GM19240 (cell line): ENCODE measurements at regions not wholly inside any gene's neighbourhood (a gene's known extent, or its start where the extent isn't known, plus 50 kb on each side); places are given as distances from the start of the nearest gene placed in this dataset.

Experiments
- DNase-seq: peaks from one replicate; pipeline ENCODE4 v3.0.0; 2011; ENCODE audit warnings: low spot score; ENCODE audit not compliant: insufficient read length

DNA sequence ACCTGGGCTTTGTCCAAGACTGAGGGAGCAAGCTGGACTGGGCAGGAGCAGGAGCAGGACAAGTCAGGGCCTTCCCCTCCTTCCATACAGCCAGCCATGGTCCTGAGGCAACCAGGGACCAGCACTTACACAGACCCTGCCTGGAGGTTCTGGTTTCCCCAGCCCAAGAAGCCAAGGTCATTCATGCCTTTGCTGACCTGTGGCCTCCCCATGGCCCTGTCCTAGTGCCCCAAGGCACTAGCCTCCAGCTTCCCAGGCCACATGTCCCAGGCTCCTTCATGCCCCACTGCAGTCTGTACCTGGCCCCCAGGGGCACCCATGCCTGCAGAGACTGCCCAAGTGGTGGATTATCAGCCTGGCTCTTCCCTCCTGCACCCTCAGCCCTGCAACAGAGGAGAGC, 243.9 kb downstream of the TOMM20 start:
- no peak for DNase-seq

DNA sequence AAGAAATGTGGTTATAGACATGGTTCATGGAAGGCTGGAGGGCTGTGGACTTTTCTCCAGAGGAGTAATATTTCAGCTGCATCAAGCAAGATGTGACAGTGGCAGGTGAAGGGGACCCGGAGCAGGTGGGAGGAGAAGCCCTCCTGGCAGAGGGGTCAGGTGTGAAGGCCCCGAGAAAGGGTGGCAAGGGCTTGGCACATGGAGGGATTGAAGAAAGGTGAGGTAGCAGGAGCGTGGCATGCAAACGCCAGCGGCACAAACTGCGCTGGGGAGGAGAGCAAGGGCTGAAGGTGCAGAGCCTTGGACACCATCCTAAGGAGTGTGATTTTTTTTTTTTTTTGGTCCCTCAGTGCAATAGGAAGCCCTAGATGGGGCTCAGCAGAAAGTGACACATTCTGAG, 244.6 kb downstream of the TOMM20 start:
- no peak for DNase-seq

DNA sequence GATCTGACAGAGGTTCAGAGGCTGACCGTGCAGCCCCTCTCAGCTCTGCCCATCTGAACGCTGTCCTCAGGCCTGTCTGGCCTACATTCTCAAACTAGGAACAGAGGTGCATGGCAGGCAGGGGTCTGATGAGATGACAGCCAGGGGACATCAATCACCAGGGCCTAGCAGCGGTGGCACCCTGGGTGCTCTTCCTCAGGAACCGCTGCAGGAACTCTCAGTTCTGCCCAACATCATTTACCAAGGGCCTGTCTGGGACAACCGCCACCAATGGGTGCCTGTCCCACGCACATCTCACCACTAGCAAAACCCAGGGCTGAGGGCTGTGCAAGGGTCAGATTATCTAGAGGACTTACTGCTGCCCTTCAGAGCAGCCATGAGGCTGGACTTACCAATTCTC, 245.7 kb downstream of the TOMM20 start:
- DNase-seq: no peak

DNA sequence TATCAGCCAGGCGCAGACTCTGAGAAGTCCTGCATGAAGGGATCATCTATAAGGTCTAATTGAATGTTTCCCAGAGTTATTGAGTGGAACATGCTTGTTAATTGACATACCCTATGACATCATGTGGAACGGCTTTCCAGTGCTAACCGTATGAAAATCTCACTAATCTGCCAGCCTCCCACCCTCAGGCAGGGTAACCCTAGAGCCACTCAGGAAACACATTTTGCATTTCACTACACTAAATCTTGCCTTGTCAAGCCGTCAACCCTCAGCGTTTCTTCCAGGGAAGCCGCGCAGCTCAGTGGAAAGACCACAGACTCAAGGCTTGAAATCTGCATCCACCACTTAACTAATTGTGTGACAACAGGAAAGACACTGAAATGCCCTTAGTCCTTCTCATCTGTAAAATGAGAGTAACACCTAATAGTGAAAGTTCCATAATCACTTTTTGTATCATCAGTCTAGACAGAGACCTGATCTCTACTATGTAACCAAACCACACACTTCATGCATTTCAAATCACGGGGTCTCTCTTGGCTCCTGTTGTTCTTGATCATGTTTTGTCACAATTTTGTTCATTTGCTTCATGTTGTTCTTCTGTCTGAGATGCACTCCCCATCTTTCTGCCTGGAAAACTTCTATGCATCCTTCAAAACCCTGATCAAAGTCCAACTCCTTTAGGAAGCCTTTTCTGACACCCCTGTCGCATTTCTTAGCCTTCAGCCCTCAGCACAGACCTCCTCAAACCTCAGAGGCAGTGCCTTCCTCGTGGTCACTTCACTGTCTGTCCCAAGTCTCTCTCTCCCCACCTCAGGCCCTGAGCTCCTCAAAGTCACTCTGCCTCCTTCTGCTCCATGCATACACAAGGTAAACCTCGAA, 246.5 kb downstream of the TOMM20 start:
- DNase-seq: peak; percentile 36

DNA sequence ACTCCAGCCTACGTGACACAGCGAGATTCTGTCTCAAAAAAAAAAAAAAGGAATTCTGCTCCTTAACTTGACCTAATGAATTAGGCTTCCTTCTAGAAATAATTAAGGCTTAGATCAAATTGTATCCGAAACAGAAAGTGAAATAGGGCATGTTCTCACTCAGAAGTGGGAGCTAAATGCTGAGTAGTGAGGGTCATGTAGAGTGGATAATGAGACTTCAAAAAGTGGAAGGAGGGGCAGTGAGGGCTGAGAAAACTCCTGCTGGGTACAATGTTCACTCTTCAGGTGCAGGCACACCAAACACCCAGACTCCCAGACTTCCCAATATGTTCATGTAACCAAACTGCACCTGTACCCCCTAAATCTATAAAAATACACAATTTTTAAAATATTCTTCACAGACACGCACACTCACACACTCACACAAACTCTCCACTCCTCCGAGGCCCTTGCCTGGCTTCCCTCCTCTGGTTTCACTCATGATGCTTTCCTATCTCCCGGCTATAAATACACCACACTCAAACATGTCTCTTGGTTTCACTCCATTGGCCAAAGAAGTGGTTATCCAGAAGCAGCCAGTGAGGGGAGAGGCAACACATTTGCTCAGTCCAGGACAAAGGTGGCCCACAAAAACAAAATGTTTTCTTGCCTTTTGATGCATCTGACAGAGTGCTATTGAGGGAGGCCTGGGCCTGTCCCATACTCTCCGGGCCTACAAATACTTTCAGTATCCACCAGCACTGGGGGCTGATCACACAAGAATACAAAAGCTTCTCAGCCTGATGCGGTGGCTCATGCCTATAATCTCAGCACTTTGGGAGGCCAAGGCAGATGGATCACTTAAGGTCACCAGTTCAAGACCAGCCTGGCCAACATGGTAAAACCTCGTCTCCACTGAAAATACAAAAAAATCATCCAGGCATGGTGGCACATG, 249.2 kb downstream of the TOMM20 start:
- DNase-seq: no peak

DNA sequence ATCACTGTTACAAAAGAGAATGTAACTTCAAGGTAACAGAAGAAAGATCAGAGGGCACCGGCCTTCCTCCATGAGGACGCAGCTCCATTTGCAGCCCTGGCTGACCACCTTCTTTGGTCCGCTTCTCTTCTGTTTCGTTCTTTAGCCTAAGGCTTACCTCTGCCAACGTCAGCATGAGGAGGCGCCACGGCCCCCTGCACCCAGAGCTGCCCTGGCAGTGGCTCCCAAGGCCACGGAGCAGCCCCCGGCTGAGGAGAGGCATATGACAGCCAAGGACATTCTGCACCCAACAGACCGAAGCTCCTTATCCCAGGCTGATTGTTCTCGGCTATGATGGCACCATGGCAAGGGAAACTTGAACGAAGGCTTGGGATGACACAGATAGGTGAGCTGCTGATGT, 250.3 kb downstream of the TOMM20 start:
- no peak for DNase-seq

DNA sequence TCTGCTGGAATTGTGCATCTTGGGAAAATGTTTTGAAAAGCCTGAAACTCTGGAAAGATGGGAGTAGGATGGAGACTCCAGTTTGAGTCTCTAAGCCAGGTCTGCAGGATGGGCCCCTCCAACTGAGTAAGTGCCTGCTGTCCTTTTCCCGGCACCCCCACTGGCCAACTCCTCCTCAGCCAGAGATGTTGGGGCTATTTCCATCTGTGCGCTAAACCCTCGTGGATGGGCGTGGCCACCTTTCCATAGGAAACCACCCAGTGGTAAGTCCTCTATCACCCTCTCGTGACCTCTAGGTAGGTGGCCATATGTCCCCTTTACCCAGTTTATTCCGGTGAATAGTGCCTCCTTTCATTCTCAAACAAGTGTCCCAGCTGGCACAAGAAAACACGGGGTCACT, 250.9 kb downstream of the TOMM20 start:
- DNase-seq: no peak

DNA sequence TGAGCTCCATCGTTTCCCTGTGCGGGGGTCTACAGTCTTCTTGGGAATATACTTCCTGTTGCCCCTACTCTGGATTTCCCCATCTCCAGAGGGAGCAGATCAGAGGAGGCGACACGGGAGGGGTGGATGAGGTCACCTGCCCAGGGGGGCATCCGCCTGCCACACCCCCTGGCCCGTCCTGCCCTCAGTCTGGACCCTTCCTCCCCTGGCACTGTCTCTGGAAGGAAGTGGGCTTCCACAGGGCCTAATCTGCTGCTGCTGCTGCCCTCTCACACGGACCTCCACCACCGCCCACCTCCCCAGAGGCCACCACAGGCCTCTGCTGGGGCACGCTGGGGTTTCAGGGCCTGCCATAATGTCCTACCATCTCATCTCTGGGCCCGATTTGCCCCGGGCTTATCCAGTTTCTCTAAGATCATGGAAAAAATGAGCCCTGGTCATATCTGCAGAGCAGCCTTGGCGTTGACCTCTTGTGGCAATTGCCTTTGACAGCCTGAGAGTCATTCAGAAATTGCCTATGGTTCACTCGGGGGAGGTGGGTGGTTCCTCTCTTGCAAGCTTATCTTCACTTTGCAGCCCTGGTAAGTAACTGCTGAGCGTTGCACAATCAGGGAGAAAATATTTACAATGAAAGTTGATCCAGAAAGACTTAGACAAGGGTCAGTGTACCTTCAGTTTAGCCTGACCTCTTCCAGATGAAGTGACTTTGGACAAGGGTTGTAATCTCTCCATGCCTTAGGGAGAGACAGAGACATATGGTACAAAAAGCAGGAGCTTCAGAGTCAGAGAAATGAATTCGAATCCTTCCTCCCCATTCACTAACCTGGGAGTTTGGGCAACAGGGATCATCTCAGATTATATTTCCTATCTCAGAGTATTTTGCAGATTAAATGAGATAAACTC, 252.4 kb downstream of the TOMM20 start:
- DNase-seq: no peak

DNA sequence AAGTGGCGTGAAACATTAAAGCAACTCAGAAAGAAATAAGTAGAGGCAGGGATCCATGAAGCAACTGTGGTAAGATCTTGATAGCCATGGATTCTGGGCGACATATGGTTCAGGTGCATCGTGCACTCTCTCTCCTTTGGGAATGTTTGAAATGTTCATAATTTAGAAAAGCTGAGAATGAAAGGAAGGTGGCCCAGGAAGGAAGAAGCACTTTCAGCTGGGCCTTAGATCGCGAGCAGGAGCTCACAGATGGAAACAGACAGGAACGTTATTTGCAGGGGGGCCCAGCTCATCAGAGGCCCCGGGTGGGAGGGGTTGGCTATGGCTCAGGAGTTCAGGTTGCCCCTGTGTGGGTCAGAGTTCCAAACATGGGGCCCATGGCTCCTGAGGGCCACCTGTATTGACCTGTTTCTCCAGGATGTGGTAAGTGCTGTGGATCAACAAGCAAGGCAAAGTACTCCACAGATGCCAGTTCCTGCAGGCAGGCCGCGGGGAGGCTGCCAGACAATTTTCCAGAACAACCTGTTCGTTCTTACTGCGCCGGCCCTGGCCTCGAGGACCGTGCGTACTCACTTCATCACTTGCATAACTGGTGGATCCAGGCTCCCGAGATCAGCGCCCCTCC, 253.2 kb downstream of the TOMM20 start:
- DNase-seq: no peak

DNA sequence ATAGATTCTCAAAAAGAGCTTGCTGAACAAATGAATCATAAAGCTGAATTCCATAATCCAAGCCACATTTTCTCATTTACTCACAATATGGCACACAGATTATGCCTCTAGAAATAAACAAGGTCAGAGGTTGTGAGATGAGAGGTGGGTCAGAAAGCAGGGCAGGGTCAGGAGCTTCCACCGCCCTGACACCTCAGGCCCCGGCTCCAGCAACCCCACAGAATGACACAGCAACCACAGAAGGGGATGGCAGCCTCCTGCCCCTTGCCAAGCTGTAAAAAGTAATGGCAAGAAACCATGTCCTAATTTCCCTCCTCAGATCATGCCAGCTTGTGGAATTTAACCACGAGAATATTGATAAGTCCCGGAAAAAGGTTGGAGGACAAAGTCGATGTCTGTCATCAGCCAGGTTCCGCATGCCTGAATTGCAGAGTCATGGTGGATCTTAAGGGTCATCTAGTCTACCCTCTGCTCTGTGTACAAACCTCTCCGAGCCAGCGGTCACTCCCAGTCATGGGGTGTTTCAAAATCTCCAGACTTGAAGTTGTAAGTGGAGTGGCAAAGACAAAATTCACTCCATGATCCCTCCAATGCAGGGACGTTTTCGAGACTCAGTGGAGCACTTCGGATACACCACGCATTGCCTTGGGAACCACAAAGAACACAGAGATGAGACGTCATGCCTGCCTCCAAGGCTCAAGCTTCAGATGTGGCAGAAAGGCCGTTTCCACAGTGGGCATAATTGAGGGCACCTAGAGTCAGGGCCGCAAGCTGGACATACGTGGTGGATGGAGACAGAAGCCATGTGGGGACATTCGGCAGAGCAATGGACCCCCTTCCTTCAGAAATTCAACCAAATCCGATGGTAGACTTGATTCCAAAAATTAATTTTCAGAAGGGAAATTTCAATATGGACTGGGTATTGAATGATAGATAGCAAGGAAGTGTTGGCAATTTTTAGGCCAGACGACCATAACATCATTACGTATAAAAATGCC, 254.0 kb downstream of the TOMM20 start:
- no peak for DNase-seq

DNA sequence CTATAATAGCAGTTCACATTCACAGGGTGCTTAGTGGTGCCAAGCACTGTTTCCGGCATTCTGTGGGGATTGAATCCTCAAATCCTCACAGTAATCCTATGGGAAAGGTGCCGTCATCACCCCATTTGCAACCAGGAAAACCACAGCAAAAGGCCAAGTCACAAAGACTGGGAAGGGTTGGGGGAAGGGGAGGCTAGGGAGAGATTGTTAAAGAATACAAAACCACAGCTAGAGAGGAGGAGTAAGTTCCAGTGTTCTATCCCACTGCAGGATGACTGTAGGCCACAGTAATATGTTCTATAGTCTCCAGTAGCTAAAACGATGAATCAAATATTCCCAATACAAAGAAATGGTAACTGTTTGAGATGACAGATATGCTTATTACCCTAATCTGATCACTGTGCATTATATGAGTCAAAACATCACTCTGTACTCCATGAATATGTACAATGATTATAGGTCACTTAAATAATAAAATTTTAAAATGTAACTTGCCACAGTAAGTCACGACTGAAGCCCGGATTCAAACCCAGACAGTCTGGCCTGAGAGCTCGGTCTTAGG, 256.8 kb downstream of the TOMM20 start:
- no peak for DNase-seq

DNA sequence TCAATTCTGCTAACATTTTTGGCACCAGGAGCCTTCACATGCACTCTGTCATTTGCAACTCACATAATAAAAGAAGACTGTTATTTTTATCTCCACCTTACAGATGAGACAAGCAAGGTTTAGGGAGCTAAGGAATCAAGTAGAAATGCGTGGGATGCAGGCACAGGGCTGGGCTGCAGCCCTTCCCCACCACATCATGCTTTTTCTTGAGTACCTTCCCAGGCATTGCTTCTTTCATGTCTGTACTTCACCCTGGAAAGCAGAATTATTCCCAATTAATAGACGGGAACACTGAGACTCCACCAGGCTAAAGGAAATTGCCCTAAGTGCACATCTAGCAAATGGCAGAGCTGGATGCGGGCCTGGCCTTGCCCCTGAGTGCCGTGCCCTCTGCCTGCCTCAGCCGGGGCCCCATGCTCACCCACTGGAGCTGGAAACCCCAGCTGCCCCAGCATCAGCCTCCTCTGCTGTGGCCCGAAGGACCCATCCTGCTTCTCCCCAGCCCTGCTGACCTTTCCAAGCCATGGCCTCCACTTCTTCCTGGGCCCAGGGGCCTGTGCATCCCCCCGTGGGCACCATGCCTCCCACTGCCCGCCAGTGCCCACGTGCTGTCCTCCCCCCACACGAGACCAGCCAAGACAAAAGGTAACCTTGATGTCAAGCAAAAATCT, 257.5 kb downstream of the TOMM20 start:
- DNase-seq: no peak

DNA sequence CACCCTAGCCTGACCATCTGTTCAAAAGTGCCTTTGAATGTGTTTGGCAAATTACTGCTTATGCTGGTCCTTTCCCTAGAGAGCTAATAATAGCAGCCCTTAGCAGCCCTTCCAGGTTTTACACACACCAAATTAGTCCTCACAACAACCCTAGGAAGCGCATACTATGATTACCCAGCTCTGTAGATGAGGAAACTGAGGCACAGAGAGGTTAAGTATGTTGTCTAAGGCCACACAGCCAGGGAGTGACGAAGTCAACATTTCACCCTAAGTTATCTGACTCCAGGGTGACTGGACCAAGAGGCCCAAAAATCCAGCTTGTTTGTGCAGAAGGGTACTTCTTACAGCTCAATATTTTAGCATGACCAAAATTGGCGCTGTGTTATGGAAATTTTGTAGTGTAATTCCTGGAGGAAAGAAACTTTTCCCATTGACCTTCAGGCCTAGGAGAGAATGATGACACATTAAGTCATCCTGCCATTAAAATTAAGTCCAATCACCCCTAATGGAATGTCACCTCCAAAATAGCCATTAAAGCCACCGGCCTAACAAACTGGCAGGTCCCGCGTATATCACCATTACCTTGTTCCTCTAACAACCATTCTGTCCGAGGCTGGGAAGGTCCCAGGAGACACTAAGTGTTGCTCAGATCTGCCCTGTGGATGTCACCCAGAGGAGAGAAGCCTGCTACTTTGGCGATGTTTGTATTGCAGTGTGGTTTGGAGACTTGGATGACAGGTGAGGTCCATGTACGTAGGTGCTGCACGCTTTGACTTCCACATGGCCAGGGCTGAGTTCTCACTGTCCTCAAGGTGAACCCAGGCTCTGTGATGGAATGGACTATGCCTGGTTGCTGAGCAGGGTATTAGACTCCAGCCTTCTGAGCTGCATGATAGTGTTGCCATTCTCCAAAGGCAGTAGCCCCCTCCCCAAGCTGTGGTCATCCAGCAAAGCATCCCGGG, 258.3 kb downstream of the TOMM20 start:
- DNase-seq: no peak

DNA sequence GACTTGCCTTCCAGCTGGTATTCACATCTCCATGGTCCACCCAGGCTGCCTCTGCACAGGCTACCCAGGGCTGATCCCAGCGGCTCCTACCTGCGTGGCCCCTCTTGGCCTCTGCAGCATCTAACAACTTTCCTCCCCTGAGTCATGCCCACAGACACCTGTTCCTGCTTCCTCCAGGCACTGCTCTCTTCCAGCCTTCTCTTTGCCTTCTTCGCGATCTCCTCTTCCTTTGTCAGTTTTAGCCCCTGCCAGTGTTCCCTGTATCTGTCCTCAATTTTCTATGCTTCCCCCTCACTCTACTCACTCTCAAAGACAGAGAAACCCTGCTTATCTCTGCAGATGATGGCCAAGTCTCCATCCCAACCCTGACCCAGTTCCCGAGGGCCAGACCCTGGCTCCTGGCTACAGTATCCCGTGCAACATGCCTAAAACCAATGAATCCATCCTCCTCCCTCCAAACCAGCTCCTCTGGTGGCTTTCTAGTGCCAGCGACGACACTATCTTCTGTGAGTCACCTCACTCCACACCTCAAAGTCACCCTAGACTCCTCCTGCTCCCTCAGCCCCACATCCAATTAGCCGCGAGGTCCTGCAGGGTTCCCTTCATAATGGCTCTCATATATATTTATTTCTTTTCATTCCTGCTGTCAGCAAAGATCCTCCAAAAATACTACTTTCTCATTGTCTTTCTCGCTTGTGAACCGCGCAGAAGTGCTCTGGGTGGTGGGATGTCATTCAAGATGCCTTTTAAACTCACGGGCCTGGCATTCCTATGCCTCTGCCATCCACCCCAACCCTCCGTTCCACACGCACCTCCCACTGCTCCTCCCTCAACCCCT, 259.2 kb downstream of the TOMM20 start:
- DNase-seq: no peak

DNA sequence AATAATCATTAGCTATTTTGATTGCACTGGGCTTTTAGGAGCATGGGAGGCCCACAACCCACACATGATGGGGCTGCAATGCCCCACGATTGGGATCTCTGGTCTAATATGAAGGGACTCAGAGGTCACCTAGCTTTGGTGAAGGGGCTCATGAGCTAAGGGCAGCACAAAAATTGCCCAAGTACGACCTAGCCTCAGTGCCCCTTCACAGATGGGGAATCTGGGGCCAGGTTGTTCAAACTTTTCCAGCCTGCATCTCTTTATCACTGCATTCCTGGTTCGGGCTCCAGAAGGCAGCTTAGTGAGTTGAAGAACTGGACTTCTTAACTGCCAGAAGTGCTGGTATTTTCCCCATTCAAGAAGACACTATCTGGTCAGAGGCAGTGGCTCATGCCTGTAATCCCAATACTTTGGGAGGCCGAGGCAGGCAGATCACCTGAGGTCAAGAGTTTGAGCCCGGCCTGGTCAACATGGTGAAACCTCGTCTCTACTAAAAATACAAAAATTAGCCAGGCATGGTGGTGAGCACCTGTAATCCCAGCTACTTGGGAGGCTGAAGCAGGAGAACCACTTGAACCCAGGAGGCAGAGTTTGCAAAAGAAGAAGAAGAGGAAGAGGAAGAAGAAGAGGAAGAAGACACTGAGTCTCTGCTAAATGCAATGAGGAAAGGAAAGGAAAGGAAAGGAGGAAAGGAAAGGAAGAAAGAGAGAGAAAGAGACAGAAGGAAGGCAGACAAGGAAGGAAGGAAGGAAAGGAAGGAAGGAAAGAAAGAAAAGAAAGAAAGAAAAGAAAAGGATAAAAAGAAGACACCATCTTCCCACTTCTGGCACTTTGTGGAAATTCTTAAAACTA, 258.5 kb upstream of the IRF2BP2 start:
- no peak for DNase-seq
